AG09319 (cell line): ENCODE measurements at regions not wholly inside any gene's neighbourhood (a gene's known extent, or its start where the extent isn't known, plus 50 kb on each side); places are given as distances from the start of the nearest gene placed in this dataset.
"Not testable (repeated sequence)": the region's sequence is repeated elsewhere in the genome, so short reads cannot be mapped to it uniquely, and the experiment has no call there.

Experiments used
- DNase-seq: peaks from one replicate; pipeline ENCODE4 v3.0.0-alpha.2; 2010; ENCODE audit warnings: low read depth; ENCODE audit errors: extremely low read depth
- CTCF ChIP-seq: IDR thresholded peaks from 2 replicates; pipeline ENCODE4 v1.5.1; 2011; ENCODE audit warnings: low read depth, mild to moderate bottlenecking, inconsistent platforms, low read length, moderate library complexity

- DNase-seq = no peak
- no peak for TF ChIP-seq CTCF
These were observed 260.5 kb upstream of the FAT1 start for GRCh38 chr4:186984105-186984644.

- TF ChIP-seq CTCF = no peak
- DNase-seq = no peak
These were observed 276.0 kb upstream of the FAT1 start for GRCh38 chr4:186999686-187000085.

GRCh38 chr4:187000281-187000680 is 276.6 kb upstream of the FAT1 start:
- TF ChIP-seq CTCF = no peak
- DNase-seq = no peak

GRCh38 chr4:187002133-187002532 is 278.5 kb upstream of the FAT1 start:
- DNase-seq = not testable (repeated sequence)

- no peak for DNase-seq
- no peak for TF ChIP-seq CTCF
These were observed 281.0 kb upstream of the FAT1 start for GRCh38 chr4:187004628-187005027.

- TF ChIP-seq CTCF = no peak
- DNase-seq = peak; percentile 1
These were observed 282.5 kb upstream of the FAT1 start for GRCh38 chr4:187006189-187006618.

GRCh38 chr4:187010052-187010451 is 286.4 kb upstream of the FAT1 start:
- no peak for DNase-seq
- no peak for TF ChIP-seq CTCF

GRCh38 chr4:187016101-187016500 is 292.4 kb upstream of the FAT1 start:
- TF ChIP-seq CTCF = no peak
- DNase-seq = no peak
